ENCODE measurements at regions not wholly inside any gene's neighbourhood (a gene's known extent, or its start where the extent isn't known, plus 50 kb on each side); places are given as distances from the start of the nearest gene placed in this dataset.
"Not testable (repeated sequence)": the region's sequence is repeated elsewhere in the genome, so short reads cannot be mapped to it uniquely, and the experiment has no call there.

DNA sequence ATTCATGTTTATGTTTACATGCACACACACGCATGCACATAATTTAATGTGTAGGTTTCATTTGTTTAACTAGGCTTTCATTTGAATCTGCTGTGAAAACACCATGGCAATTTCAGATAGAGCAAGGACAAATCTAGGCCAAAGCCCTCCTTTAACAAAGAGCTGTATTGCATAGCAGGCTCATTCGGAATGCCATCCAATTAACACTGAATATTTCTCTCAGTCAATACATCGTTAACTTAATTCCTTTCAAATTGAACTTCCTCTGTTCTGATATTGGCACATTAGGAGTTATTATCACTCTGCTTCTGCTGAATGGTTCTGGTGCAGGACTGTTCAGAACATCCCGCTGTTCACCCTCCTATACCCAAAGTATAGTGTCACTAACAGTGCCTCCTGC lies 435.1 kb upstream of the CDH20 start:
- no peak for DNase-seq

DNA sequence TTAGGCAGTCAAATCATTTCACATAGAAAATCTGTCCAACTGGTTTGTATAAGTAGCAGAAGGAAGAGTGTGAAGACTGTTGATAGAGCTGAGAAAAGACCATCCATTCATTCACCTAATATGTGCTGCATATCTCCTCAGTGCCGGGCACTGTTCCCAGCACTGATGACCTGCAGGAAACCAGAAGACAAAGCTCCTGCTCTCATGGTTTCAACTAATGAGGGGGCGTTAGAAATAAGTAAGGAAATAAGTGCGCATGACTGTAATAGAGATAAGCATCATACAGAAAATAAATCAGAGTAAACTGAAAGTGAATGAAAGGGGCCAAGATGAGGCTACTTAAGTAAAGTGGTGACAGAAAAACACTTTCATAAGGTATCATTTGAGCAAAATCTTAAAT lies 427.5 kb upstream of the CDH20 start:
- no peak for DNase-seq

DNA sequence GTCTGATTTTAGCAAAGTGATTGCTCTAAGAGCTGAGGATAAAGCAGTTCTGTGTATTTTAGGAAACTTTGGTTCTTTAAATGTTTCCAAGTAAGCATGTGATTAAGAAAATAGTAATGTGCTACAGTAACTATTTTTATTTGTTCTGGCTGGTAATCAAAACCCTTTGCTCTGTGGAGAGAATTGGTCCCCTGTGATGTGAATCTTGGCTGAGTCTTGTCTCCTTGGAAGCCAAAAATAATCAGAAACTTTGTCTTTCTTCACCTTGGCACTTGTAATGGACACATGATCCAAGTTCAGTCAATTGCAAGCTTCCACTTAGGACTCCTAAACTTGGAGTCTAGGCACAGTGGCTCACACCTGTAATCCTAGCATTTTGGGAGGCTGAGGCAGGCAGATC lies 422.7 kb upstream of the CDH20 start:
- DNase-seq = no peak

DNA sequence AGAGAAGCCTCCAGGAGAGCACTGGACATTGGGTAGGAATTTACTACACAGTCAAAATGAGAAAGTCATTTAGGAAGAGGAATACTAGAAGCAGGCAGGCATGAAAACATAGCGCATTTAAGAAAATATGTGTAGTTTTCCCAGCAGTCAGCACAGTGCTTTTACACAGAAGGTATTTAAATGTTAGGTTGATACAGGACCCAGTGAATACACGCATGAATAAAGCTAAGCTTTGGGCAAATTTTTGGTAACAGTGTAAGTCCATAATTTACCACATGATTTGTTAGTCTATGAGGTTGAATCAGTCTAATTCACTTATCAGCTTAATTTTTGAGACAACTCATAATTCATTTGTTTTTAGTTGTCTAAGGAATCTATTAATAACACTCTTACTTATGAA lies 421.7 kb upstream of the CDH20 start:
- DNase-seq = no peak

DNA sequence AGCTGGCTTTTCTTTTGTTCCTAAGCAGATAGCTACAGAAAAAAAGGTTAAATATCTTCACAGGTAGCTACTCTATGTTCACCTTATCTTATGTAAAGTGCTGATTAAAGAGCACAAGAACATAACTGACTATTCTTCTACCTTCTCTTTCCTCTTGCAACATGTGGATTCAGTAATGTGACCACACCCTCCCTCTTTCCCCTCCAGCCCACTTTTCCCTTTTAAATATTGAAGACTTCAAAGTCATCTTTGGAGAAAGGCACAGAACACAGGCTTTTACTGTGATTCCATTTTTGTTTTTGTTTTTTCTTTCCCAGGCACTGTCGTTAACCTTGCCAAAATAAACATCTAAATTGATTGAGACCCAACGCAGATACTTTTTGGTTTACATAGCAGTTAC lies 418.1 kb upstream of the CDH20 start:
- DNase-seq = no peak

DNA sequence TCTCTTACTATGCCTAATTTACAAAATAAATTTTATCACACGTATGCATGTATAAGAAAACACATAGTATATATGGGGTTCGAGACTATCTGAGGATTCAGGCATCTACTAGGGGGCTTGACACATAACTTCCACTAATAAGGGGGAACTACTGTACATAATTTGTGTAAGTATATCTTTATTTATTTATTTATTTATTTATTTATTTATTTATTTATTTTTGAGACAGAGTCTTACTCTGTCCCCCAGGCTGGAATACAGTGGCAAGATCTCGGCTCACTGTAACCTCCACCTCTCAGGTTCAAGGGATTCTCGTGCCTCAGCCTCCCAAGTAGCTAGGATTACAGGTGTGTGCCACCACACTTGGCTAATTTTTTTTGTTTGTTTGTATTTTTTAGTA lies 414.4 kb upstream of the CDH20 start:
- not testable (repeated sequence) for DNase-seq

DNA sequence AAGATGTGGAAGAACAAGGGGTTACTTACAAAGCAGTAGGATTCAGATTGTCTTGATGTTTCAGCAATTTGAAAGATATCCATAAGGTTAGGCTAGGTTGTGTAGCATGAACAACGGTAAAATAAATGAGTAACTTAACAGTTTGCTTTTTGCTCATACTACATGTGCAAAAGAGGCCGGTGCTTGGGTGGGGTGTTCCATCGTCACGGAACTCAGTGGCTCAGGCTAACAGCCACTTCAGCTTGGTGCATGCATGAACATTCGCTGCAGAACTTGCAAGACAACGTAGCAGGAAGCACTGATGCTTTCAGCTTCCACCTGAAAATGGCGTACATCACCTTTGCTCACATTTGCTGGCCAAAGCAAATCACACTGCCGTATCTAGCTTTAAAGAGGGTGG lies 407.3 kb upstream of the CDH20 start:
- DNase-seq = no peak

DNA sequence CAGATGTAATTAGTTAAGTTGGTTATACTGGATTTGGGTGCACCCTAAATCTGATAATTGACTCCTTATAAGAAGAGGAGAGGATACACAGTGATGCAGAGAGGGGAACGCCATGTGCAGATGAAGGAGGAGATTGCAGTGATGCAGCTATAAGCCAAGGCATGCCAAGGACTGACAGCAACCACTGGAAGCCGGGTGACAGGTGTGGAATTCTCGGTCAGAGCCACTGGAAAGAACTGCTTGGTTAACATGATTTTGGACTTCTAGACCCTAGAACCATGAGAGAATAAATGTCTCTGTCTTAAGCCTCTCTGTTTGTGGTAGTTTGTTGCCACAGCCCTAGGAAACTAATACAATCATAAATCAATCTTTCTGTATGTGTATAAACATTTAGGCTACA lies 403.3 kb upstream of the CDH20 start:
- DNase-seq = no peak

DNA sequence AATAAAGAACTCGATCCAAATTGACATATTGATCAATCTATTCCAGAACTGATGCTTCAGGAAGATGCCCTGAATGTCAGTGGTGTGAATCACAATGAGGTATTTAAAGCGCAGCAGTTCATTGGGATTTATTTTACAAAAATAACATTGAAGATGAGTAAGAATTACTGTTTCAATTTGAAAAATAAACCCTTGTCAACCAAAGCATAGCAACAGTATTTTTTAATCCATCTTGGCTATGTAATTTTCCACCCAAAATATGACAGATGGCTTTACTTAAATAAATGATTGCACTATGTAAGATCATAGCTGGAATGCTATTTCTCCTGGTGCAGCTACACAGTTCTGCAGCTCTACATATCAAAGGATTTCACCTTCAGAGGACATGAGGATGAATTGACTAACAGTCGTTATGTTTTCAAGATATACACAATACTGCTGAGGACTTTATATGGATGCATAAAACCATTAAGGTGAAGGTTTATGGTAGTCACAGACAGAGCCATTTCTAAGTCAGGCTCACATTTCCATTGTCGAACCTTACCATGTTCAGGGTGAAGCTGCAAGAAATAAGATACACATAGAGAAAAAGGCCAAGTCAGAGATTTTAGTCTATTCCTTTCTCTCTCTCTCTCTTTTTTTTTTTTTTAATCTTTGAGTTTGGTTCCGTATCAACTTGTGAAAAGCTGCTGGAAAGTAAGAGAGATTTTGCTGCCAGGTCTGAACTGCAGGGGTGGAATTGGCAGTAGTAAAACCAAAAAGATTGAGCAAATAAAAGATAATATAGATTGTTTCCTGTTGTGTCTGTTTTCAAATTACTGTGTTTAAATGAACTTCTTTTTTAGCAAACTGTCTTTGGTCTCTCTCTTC lies 398.0 kb upstream of the CDH20 start:
- DNase-seq = no peak

DNA sequence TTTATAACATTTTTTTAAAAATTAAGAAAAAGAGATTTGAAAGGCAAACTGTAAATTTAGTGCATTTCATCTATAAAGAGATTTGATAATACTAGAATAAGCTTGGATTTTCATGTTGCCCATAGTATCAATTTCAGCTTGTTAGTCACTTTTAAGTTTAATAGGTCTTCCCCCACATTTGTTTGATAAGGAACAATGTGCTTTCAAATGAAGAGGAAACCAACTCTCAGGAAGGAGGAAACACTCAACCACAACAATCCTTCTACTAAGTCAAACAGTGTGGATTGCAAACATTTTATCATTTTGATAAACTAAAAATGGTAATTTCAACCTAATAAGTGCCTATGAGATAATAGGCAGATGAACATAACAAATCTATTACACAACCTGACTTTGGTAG lies 397.1 kb upstream of the CDH20 start:
- no peak for DNase-seq

DNA sequence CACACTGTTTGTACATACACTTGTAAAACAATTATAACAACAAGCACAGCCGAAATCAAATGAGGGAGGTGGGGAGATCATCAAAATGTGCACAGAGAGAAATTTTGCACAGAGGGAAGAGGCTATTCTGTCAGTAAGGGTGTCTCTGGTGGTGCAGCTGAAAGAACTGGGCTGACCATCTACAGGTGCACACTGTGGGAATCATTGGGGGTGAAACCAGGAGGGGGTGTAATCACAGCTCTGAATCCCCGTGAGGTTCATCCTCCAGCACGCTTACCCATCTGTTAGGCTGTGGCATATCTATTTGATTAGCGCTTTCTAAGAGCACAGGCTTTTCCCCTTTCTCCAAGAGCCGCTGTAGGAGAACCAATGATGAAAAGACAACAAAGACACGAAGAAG lies 389.9 kb upstream of the CDH20 start:
- DNase-seq = no peak

DNA sequence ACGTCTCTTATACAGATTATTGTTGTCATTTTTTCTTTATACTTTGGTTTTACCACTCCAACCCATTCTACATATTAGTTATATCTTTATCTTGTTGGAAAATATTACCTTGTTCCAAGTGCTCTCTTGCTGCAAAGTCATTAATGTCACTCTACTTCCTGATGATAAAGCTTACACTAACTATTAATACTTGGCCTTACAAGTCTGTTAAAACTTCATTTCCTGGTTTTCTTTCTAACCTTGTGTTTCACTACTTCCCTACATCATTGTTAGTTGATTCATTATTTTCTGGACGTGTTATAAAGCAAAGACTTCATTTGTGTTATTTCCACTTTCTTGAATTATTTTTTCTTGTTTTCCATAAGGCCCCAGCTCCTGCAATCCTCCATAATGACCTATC lies 382.6 kb upstream of the CDH20 start:
- DNase-seq = no peak

DNA sequence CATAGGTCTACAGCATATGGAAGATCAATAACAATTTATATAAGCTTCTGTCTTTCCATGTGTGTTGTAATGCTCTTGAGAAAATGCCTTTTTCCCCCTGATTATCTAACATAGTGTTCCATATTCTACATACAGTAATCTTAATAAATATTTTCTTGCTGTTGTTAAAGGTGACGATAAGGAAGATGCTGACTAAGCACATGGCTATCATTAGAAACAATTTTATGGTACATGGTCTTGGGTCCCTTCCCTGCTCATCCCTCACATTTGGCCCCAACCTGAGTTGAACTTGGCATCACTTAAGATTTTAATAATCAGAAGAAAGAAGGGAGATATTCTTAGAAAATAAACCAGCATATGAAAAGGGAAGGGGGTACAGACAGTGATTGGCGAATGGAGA lies 382.1 kb upstream of the CDH20 start:
- DNase-seq = no peak

DNA sequence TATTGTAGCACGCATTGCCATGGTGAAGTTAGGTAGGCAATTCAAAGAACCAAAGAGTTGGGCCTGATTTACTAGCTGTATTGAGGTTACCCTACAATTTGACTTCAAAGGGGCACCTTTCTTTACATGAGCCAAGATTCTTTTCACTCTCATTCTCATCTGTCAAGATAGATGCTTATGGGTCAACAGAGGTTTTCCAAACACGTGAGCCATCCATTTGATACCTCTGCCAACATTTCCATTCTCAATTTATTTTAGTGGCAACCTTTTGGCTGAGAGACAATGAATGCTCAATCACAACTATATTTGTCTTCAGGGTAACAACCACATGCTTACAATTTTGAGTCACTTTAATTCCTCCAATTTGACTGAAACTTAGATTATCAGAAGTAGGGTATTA lies 370.6 kb upstream of the CDH20 start:
- no peak for DNase-seq

DNA sequence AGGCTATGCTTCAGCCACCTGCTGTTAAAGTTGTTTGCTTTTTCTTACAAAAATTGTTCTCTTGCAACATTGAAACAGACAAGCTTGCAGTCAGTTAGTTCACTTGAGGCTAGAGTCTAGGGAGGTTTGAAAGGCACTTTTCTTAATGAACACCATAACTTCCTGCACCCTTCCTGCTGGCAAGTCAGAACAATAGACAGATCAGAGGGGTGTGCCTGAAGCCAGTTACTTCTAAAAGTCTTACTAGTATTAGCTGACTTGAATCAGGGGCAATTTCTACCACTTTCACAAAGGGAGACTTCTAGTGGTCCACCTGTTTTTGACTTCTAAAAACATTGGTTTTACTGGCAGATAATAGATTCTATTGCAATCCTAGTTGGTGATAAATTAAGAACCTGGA lies 367.4 kb upstream of the CDH20 start:
- no peak for DNase-seq

DNA sequence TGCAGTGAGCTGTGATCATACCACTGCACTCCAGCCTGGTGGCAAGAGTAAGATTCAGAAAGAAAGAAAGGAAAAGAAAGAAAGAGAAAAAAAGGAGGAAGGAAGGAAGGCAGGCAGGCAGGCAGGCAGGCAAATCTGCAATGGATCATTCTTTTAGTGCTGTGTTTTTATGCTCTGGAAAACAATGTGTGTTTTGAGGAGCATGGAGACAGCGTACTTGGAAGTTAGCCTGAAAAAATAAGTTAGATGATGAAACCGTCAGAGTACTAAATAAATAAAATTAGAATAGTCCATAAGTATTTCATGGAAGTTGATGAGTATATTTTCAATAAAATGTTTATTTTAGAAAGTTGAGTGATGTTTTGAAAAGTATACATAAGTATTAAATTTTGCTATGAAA lies 366.4 kb upstream of the CDH20 start:
- DNase-seq = no peak

DNA sequence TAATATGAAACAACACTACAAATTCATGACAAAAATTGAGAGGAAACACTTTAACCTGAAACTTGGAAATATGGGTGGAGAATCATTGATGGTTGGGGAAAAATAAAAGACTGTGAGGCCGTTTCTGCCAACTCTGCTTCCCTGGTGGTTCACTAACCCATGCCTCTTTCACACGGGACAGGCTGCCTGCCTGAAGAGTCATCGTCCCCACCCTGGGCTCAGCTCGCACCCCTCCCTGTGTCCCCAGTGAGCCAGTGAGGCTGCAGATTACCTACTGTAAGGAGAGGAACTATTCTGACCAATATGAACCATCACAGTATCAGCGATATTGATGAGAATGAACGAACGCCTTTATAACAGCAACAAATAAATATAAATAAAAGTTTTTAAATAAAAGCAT lies 357.8 kb upstream of the CDH20 start:
- DNase-seq = no peak

DNA sequence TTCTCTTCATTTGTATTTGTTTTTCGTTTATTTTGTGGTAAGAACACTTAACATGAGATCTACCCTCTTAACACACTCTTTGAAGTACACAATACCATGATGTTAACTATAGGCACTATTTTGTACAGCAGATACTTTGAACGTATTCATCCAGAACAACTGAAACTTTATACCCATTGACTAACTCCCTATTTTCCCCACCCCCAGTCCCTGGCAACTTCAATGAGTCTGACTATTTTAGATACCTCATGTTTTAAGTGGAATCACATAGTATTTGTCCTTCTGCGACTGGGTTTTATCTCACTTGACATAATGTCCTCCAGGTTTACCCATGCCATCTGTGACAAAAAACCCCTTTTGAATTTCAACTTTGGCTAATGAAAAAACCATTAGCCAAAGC lies 356.3 kb upstream of the CDH20 start:
- peak; percentile 9 for DNase-seq

DNA sequence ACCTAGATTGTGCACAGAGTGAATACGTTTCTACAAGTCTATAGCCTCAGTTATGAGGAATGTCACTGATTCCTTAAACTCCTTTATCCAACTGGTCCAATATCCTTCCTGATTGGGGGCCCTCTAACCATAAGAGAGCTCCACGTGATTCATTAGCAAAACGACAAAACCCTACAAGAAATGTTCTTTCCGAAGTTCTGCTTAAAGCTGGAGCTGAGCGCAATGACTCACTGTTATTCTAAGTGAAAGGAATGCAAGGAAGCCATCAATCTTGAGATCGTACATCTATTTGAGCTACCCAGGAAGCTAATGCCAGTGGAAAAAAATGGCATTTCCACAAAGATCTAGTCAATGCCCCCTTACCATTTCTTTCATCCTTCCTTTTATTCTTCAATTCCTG lies 354.9 kb upstream of the CDH20 start:
- DNase-seq = no peak

DNA sequence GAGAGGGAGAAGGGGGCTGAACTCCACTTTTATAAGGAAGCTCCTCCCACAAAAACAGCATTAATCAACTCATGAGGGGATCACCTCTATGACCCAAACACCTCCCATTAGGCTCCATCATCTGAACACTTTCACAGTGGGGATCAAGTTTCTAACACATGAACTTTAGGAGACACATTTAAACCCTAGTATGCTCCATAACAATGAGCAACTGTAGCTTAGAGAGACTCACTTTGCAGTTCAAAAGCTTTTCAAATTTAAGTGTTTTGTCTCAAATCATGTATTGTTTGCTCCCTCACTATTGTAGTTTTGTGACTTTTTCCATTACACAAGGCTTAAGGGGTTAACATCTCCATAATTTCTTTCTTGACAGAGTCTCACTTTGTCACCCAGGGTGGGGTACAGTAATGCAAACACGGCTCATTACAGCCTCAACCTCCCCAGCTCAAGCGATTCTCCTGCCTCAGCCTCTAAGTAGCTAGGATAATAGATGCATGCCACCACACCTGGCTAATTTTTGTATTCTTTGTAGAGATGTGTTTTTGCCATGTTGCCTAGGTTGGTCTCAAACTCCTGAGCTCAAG lies 352.7 kb upstream of the CDH20 start:
- no peak for DNase-seq

DNA sequence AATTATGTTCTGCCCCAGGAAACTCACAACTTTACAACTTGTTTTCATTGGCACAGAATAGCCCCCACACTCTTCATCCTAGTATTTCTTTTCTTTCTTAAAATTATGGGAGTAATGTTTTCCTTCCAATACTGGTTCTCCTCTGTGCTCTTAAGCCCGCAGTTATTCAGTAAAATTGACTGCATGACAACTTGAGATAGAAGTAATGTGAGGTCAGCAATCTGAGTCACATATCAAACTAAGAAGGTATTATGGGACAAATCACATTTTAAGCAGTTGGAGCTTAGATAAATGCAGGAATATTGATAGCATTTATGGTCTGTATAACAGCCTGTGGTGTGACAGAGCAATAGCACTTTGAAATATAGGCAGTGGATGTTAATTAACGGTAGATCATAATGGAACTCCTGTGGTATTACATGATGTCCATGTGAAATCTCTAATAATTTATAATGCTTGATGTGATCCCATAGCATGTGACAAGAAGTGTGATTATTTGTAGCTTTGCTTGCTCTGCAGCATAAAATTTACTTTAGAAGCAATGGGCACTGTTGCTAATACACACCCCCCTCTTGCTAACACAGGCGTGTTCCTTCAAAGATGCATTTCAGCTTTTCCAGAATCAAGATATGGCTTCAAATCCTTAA lies 351.4 kb upstream of the CDH20 start:
- no peak for DNase-seq

DNA sequence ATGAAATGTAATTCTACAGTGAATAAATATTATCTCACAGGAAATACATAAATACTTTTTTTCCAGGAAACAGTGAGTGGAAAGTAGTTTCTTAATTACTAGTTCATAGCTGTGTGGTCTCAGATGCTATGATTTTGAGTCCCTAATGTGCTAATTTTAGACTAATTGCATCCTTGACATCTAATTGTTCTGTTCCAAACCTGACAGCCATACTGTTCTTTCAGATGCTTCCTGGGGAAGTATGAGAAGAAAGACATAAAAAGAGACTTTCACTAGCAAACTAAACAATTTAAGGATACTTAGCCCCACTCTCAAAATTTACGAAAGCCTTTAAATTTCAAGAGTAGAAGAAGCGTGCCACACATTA lies 350.9 kb upstream of the CDH20 start:
- DNase-seq = no peak

DNA sequence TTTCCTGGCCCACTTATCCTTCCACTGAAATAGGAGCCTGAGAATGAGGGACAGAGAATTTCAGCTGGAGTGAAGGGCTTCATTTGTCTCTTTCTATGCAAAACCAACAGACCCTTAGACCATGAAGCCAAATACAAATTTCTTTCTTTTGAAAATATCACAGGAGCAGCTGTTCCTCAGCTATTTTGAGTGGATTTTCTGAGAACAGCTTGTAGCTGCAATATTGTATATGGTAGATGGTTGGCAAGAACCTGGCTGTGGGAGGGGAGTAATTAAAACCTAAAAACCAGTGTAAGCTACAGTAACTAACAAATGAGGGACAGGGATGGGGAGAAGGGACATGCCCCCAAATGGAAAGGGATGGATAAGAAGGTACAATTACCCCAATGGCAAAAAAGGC lies 350.3 kb upstream of the CDH20 start:
- DNase-seq = no peak

DNA sequence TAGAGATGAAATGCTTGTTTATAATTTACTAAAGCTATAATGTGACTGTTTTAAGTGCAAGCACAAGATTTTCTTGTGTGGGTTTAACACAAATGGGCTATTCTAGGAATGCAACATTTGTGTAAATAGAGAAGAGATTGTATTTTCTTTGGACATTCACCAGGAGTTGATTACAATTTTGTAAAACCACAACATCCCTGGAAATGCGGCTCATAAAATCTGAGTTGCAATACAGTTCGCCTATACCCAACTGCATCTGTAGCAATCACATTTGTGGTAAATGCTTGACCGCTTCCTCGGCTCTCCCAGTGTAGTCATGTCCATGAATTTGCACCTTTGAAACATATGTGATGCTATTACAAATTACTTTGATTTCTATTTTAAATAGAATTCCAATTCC lies 348.7 kb upstream of the CDH20 start:
- DNase-seq = no peak

DNA sequence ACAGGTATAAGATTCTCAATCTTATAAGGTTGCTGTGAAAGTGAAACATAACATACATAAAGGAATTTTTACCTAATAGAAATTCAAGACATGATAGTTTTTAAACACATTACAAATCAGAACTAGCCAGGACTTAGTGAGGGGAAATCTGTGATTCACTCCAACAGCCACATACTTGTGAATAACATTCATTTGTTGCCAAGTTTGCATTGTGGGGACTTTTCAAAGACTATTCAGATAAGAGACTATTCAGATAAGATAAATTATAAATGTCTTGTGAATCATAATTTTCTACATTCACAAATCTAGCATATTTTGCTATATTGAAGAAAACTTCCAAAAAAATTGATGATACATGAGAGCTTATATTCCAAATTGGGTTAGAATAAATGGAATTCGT lies 345.3 kb upstream of the CDH20 start:
- DNase-seq = no peak

Measured in NCI-H510A (cell line).